ENCODE measurements at regions not wholly inside any gene's neighbourhood (a gene's known extent, or its start where the extent isn't known, plus 50 kb on each side); places are given as distances from the start of the nearest gene placed in this dataset.
"Not testable (repeated sequence)": the region's sequence is repeated elsewhere in the genome, so short reads cannot be mapped to it uniquely, and the experiment has no call there.

DNA sequence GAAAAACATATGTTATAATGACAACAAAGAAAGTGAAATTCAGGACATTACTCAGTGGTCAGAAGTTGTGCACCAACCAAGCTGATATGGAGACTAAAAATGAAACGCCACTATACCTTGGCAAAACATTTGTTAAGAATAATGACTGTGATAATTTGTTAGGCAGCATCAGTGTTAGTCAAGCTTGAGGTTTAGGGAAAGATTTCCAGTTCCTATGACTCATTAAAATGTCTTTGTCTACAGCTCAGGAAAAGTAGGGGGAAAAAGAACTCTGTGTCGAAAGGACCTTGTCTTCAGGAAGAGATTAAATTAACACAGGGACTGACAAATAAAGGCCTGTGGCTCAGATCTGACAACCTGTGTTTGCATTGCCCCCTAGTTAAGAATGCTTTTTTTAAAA, 764.1 kb upstream of the SLITRK6 start:
- Mint-ChIP-seq H3K36me3 (ENCODE audit: low read depth) (no peaks in the 10 kb centered on the region), H3K4me3 (no peak overlapping the region)

DNA sequence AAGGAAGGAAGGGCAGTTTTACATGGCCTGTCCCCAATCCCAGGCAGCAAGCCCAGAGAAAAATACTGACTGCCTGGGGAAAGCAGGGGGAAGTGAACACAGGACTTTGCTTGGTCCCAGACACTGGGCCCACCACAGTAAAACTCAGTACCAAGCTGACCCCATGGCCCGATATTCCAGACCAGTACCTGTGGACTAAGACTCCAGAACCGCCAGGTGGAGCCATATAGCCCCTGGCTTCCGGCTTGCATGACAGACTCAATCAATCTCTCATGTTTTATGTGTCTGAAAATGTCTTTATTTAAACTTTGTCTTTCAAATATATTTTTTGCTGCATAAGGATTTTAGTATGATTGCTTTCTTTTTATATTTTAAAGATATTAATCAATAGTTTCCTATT, 767.9 kb upstream of the SLITRK6 start:
- DNase-seq (ENCODE audit: low spot score), result no peak
- Mint-ChIP-seq H3K36me3 (ENCODE audit: low read depth) (no peaks in the 10 kb centered on the region), H3K4me1 (ENCODE audit: low read depth) (no peaks in the 10 kb centered on the region), H3K27me3 (ENCODE audit: low read depth) (no peaks in the 10 kb centered on the region), H3K9me3 (peaks cover 20% of the 10 kb centered on the region), H3K4me3 (no peak overlapping the region), H3K27ac (no peak overlapping the region)

More for the DNA sequence above, 764.1 kb upstream of the SLITRK6 start:
- no peak for DNase-seq (ENCODE audit: low spot score)
- Mint-ChIP-seq H3K9me3 (peaks cover 23% of the 10 kb centered on the region), H3K27ac (no peak overlapping the region), H3K27me3 (ENCODE audit: low read depth) (no peaks in the 10 kb centered on the region), H3K4me1 (ENCODE audit: low read depth) (no peaks in the 10 kb centered on the region)

- H3K9me3 Mint-ChIP-seq, result peaks cover 26% of the 10 kb centered on the region
- H3K36me3 Mint-ChIP-seq (ENCODE audit: low read depth), result no peaks in the 10 kb centered on the region
- no peak overlapping the region for H3K4me3 Mint-ChIP-seq
- no peaks in the 10 kb centered on the region for H3K4me1 Mint-ChIP-seq (ENCODE audit: low read depth)
- H3K27ac Mint-ChIP-seq, result no peak overlapping the region
- DNase-seq (ENCODE audit: low spot score), result no peak
- H3K27me3 Mint-ChIP-seq (ENCODE audit: low read depth), result no peaks in the 10 kb centered on the region
These were observed 769.9 kb upstream of the SLITRK6 start for GRCh38 chr13:86569119-86569518.

GRCh38 chr13:86569974-86570373, 770.8 kb upstream of the SLITRK6 start:
- Mint-ChIP-seq H3K36me3 (ENCODE audit: low read depth) (no peaks in the 10 kb centered on the region), H3K4me3 (no peak overlapping the region), H3K27ac (no peak overlapping the region), H3K9me3 (peaks cover 30% of the 10 kb centered on the region), H3K4me1 (ENCODE audit: low read depth) (no peaks in the 10 kb centered on the region), H3K27me3 (ENCODE audit: low read depth) (no peaks in the 10 kb centered on the region)
- no peak for DNase-seq (ENCODE audit: low spot score)

DNA sequence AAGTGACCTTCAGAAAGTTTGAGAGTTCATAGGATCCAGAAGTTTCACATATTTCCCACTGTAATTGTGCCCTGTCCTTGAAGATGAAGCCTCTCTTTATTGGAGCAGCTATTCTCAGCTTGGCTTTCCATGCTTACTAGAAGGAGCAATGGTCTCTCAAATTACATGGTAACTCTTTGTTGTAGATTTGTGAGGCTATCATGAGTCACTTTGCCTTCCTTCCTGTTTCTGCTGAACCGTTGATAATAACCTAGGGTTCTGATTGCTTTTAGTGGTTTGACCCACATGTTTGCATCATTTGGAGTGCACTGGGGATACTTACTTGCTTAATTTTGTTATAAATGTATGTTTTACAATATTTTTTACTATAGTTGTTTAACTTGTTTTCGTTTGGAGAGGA, 772.9 kb upstream of the SLITRK6 start:
- Mint-ChIP-seq H3K27me3 (ENCODE audit: low read depth) (no peaks in the 10 kb centered on the region), H3K27ac (no peak overlapping the region)

DNA sequence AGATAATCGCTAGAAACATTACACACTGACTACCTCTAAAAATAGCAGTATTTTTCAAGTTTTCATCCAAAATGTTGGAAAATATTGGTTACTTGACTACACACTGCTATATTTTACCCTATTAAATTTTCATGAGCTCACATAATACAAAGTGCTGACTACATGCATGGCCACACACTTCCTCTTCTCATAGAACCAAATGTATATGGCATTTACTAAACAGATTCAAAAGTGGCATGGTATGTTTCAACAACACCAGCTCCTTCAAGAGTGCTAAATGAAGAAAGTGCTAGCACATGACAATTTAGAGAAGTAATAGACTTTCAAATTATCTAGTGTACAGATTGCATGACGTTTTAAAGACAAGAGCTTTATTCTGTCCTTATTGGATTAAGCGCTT, 780.4 kb upstream of the SLITRK6 start:
- no peaks in the 10 kb centered on the region for H3K4me1 Mint-ChIP-seq (ENCODE audit: low read depth)
- no peaks in the 10 kb centered on the region for H3K27me3 Mint-ChIP-seq (ENCODE audit: low read depth)
- H3K27ac Mint-ChIP-seq, result no peak overlapping the region
- no peak for DNase-seq (ENCODE audit: low spot score)
- peaks cover 35% of the 10 kb centered on the region for H3K9me3 Mint-ChIP-seq
- no peak overlapping the region for H3K4me3 Mint-ChIP-seq
- no peaks in the 10 kb centered on the region for H3K36me3 Mint-ChIP-seq (ENCODE audit: low read depth)

More for the DNA sequence above, 772.9 kb upstream of the SLITRK6 start:
- Mint-ChIP-seq H3K4me1 (ENCODE audit: low read depth) (no peaks in the 10 kb centered on the region), H3K9me3 (peaks cover 38% of the 10 kb centered on the region), H3K4me3 (no peak overlapping the region), H3K36me3 (ENCODE audit: low read depth) (no peaks in the 10 kb centered on the region)
- DNase-seq (ENCODE audit: low spot score), result no peak

DNA sequence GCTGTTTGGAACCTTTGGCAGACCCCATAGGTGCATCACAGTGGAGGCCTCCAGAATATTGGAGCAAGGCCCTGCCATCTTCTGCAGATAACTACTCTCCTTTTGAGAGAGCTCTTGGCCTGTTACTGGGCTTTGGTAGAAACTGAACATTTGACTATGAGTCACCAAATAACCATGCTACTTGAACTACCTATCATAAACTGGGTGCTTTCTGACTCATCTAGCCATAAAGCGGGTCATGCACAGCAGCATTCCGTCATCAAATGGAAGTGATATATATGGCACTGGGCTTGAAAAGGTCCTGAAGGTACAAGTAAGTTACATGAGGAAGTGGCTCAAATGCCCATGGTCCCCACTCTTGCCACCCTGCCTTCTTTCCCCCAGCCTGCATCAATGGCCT, 782.5 kb upstream of the SLITRK6 start:
- no peaks in the 10 kb centered on the region for H3K4me1 Mint-ChIP-seq (ENCODE audit: low read depth)
- no peak for DNase-seq (ENCODE audit: low spot score)
- no peaks in the 10 kb centered on the region for H3K27me3 Mint-ChIP-seq (ENCODE audit: low read depth)
- H3K36me3 Mint-ChIP-seq (ENCODE audit: low read depth), result no peaks in the 10 kb centered on the region
- no peak overlapping the region for H3K27ac Mint-ChIP-seq
- no peak overlapping the region for H3K4me3 Mint-ChIP-seq
- H3K9me3 Mint-ChIP-seq, result peaks cover 38% of the 10 kb centered on the region

GRCh38 chr13:86584301-86584700, 785.1 kb upstream of the SLITRK6 start:
- no peak for DNase-seq (ENCODE audit: low spot score)
- Mint-ChIP-seq H3K27me3 (ENCODE audit: low read depth) (no peaks in the 10 kb centered on the region), H3K9me3 (peaks cover 52% of the 10 kb centered on the region), H3K4me1 (ENCODE audit: low read depth) (no peaks in the 10 kb centered on the region), H3K36me3 (ENCODE audit: low read depth) (no peaks in the 10 kb centered on the region), H3K27ac (no peak overlapping the region), H3K4me3 (no peak overlapping the region)

GRCh38 chr13:86585835-86586234, 786.6 kb upstream of the SLITRK6 start:
- peaks cover 49% of the 10 kb centered on the region for H3K9me3 Mint-ChIP-seq
- H3K27me3 Mint-ChIP-seq (ENCODE audit: low read depth), result no peaks in the 10 kb centered on the region
- no peaks in the 10 kb centered on the region for H3K4me1 Mint-ChIP-seq (ENCODE audit: low read depth)
- no peak overlapping the region for H3K4me3 Mint-ChIP-seq
- DNase-seq (ENCODE audit: low spot score), result no peak
- H3K27ac Mint-ChIP-seq, result no peak overlapping the region
- no peaks in the 10 kb centered on the region for H3K36me3 Mint-ChIP-seq (ENCODE audit: low read depth)

GRCh38 chr13:86591862-86592261, 792.6 kb upstream of the SLITRK6 start:
- Mint-ChIP-seq H3K4me3 (no peak overlapping the region), H3K27me3 (ENCODE audit: low read depth) (no peaks in the 10 kb centered on the region)
- no peak for DNase-seq (ENCODE audit: low spot score)

GRCh38 chr13:86601351-86601750, 802.1 kb upstream of the SLITRK6 start:
- DNase-seq (ENCODE audit: low spot score), result no peak
- Mint-ChIP-seq H3K9me3 (peaks cover 23% of the 10 kb centered on the region), H3K27me3 (ENCODE audit: low read depth) (no peaks in the 10 kb centered on the region), H3K4me3 (no peak overlapping the region), H3K36me3 (ENCODE audit: low read depth) (no peaks in the 10 kb centered on the region), H3K27ac (no peak overlapping the region), H3K4me1 (ENCODE audit: low read depth) (no peaks in the 10 kb centered on the region)

More at GRCh38 chr13:86591862-86592261, 792.6 kb upstream of the SLITRK6 start:
- no peaks in the 10 kb centered on the region for H3K4me1 Mint-ChIP-seq (ENCODE audit: low read depth)
- no peak overlapping the region for H3K27ac Mint-ChIP-seq
- H3K36me3 Mint-ChIP-seq (ENCODE audit: low read depth), result no peaks in the 10 kb centered on the region
- H3K9me3 Mint-ChIP-seq, result peaks cover 34% of the 10 kb centered on the region

DNA sequence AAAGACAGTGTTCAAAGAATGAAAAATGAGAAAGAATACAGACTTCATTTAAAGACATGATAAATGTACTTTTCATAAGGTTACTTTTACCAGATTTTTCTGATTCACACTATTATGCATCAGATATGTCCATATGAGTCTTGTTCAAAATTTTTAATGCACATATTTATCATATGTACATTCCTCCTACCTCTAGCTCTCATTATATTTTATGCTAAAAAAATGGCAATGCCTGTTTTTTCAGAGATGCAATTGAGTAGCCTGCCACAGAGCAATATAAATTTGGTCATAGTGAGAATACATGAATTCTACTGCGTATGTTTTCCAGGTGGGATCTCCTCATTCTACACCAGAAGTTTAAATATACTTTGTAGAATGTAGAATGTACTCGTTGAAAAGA, 807.0 kb upstream of the SLITRK6 start:
- DNase-seq (ENCODE audit: low spot score), result no peak
- Mint-ChIP-seq H3K36me3 (ENCODE audit: low read depth) (no peaks in the 10 kb centered on the region), H3K9me3 (peaks cover 23% of the 10 kb centered on the region), H3K27me3 (ENCODE audit: low read depth) (no peaks in the 10 kb centered on the region), H3K4me3 (no peak overlapping the region), H3K4me1 (ENCODE audit: low read depth) (no peaks in the 10 kb centered on the region), H3K27ac (no peak overlapping the region)

DNA sequence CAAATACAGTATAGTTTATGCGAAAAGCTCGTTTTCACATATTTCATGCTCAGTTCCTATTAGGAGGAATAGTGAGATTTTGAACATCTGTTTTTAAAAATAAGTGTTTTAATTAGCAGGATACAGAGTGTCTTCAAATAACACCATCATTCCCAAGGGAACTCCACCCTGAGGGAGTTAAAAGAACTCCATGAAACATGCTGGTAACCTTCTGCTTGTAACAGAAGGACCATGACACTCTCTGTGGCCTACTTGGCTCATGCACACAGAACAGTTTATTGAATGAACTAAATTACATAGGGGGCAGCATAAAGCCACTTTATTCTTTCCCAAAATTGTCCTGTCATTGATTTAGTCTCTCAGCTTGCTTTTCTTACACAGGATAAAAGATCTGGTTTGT, 809.5 kb upstream of the SLITRK6 start:
- no peak for DNase-seq (ENCODE audit: low spot score)
- H3K36me3 Mint-ChIP-seq (ENCODE audit: low read depth), result no peaks in the 10 kb centered on the region
- peaks cover 33% of the 10 kb centered on the region for H3K9me3 Mint-ChIP-seq
- no peaks in the 10 kb centered on the region for H3K4me1 Mint-ChIP-seq (ENCODE audit: low read depth)
- no peak overlapping the region for H3K4me3 Mint-ChIP-seq
- no peak overlapping the region for H3K27ac Mint-ChIP-seq
- H3K27me3 Mint-ChIP-seq (ENCODE audit: low read depth), result no peaks in the 10 kb centered on the region

GRCh38 chr13:86633346-86633745, 834.1 kb upstream of the SLITRK6 start:
- Mint-ChIP-seq H3K27me3 (ENCODE audit: low read depth) (no peaks in the 10 kb centered on the region), H3K27ac (no peak overlapping the region), H3K4me3 (no peak overlapping the region), H3K9me3 (peaks cover 19% of the 10 kb centered on the region), H3K4me1 (ENCODE audit: low read depth) (no peaks in the 10 kb centered on the region), H3K36me3 (ENCODE audit: low read depth) (no peaks in the 10 kb centered on the region)
- DNase-seq (ENCODE audit: low spot score), result no peak

- not testable (repeated sequence) for H3K27ac Mint-ChIP-seq; H3K36me3 Mint-ChIP-seq (ENCODE audit: low read depth); DNase-seq (ENCODE audit: low spot score); H3K4me3 Mint-ChIP-seq; H3K9me3 Mint-ChIP-seq; H3K27me3 Mint-ChIP-seq (ENCODE audit: low read depth); H3K4me1 Mint-ChIP-seq (ENCODE audit: low read depth)
These were observed 852.0 kb upstream of the SLITRK6 start for GRCh38 chr13:86651171-86651570.

Data from T-helper 2 cell treated with Interferon-gamma antibody and Interleukin-4, amounts not matched to agents 5 μg/mL and 100 μg/mL, for 36 hours (primary cell).